Fibroblast of villous mesenchyme (primary cell): ENCODE measurements at regions not wholly inside any gene's neighbourhood (a gene's known extent, or its start where the extent isn't known, plus 50 kb on each side); places are given as distances from the start of the nearest gene placed in this dataset.

Experiments used
- DNase-seq: peaks from one replicate; pipeline ENCODE4 v3.0.0-alpha.2; 2010; ENCODE audit warnings: low read depth
- H3K4me3 ChIP-seq: 2 replicates; pipeline ENCODE4 v1.5.1; 2011; ENCODE audit warnings: low read depth, mild to moderate bottlenecking, low read length
- CTCF ChIP-seq: IDR thresholded peaks from 2 replicates; pipeline ENCODE4 v1.5.1; 2012; ENCODE audit warnings: low read depth, mild to moderate bottlenecking, low read length; ENCODE audit not compliant: insufficient read depth

DNA sequence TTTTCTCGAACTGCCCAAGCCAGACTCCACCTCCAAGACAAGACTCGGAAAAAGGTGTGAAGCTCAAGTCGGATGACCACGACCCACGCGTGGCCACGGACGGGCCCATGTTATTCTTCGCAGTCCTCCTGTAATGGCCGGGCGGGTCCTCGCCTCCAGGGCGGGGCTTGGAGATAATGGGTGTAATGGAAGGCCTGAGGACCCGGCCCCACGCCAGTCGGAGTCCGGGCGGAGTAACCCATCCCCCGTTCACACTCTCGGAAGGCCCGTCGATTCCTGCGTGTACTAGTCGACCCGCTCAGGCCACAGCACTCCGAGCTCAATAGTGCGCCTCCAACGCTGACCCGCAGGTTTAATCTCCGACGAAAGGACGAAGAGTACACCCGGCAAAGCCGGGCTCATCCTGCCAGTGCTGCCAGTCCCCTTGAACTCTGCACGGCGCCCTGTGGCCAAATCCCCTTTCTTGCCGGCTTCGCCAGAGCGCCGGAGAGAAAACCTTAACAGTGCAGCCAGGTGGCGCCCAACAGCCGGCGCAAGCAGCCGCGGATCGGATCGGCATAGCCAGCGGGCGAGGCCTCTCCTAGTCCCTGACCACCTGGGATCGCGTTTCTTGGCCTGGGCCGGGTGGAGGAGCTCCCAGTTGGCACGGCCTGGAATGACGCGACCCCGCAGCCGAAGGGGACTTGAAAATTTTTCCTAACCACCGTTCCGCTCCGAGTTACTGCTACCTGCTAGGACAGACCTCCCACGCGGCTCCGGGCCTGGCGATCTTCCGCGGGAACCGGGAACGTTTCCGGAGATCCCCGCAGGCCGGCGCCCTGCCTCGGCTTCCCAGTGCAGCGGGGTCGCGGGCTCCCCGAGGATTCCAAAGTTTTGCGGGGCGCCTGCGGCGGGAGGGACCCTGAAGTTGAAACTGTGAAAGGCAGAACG is 762.0 kb downstream of the KCNJ18 start:
- H3K4me3 ChIP-seq: no peak overlapping the region
- no peak for DNase-seq
- TF ChIP-seq CTCF: no peak

GRCh38 chr17:22459331-22459952 is 767.1 kb downstream of the KCNJ18 start:
- H3K4me3 ChIP-seq: no peak overlapping the region
- no peak for DNase-seq
- TF ChIP-seq CTCF: no peak

- H3K4me3 ChIP-seq: no peak overlapping the region
- TF ChIP-seq CTCF: no peak
- no peak for DNase-seq
These were observed 767.6 kb downstream of the KCNJ18 start for GRCh38 chr17:22459953-22460350.

DNA sequence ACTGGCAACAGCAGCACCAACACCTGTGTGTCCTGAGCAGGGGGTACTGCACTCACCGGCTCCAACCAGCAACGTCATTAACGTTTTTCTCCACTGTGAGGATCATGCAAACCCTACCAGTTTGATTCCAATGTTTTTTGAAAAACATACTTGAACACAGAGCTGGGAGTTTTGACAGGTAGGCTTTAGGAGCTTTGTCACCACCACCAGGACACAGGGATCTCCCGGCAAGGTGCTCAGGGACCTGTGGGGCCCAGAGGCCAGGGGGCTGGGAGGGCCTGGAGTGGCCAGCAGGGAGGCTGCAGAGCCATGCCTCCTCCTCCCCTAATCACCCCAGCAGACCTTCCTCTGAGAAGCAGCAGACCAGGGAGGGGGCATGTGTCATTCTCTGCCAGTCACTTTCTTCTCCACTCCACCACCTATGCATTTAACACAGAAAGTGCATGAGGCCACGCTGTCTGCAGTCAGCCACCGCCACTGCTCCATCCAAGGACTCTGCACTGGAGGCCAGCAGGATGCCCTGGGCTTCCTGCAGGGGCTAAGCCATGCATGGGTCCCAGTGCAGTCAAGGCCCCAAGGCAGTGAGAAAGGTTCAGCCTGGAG is 768.2 kb downstream of the KCNJ18 start:
- no peak for TF ChIP-seq CTCF
- H3K4me3 ChIP-seq: no peak overlapping the region
- no peak for DNase-seq

GRCh38 chr17:22461460-22462145 is 769.3 kb downstream of the KCNJ18 start:
- no peak overlapping the region for H3K4me3 ChIP-seq
- no peak for DNase-seq
- TF ChIP-seq CTCF: no peak

GRCh38 chr17:22462461-22462860 is 770.1 kb downstream of the KCNJ18 start:
- no peak overlapping the region for H3K4me3 ChIP-seq
- no peak for TF ChIP-seq CTCF
- no peak for DNase-seq
